ENCODE measurements at regions not wholly inside any gene's neighbourhood (a gene's known extent, or its start where the extent isn't known, plus 50 kb on each side); places are given as distances from the start of the nearest gene placed in this dataset.

GRCh38 chr9:81420024-81420423, 269.3 kb downstream of the TLE1 start:
- Histone ChIP-seq H3K9me3 (no peaks in the 10 kb centered on the region), H3K36me3 (no peaks in the 10 kb centered on the region), H3K27me3 (no peaks in the 10 kb centered on the region), H3K4me1 (no peaks in the 10 kb centered on the region), H3K9ac (ENCODE audit: low read depth in 2 of 2, low read length in 2 of 2) (no peak overlapping the region), H3K27ac (no peak overlapping the region), H3K4me3 (no peak overlapping the region)
- no peak for DNase-seq
- intact Hi-C loops (cut with DNase I): no loop called here
- TF ChIP-seq CTCF (IDR thresholded peaks at IDR 0.05): no peak

- no peak for DNase-seq
- no peak overlapping the region for H3K27ac ChIP-seq
Observed at GRCh38 chr9:81417941-81418340, 271.4 kb downstream of the TLE1 start.

GRCh38 chr9:81417299-81417675, 272.1 kb downstream of the TLE1 start:
- intact Hi-C loops (cut with DNase I): no loop called here
- H3K9ac ChIP-seq (ENCODE audit: low read depth in 2 of 2, low read length in 2 of 2): no peak overlapping the region
- no peaks in the 10 kb centered on the region for H3K9me3 ChIP-seq
- H3K27me3 ChIP-seq: no peaks in the 10 kb centered on the region
- no peak for DNase-seq
- no peak for TF ChIP-seq CTCF (IDR thresholded peaks at IDR 0.05)
- H3K27ac ChIP-seq: no peak overlapping the region
- H3K4me1 ChIP-seq: no peaks in the 10 kb centered on the region
- H3K4me3 ChIP-seq: no peak overlapping the region
- no peaks in the 10 kb centered on the region for H3K36me3 ChIP-seq

More at GRCh38 chr9:81417941-81418340, 271.4 kb downstream of the TLE1 start:
- Histone ChIP-seq H3K4me1 (no peaks in the 10 kb centered on the region), H3K4me3 (no peak overlapping the region), H3K36me3 (no peaks in the 10 kb centered on the region), H3K9ac (ENCODE audit: low read depth in 2 of 2, low read length in 2 of 2) (no peak overlapping the region), H3K9me3 (no peaks in the 10 kb centered on the region), H3K27me3 (no peaks in the 10 kb centered on the region)
- intact Hi-C loops (cut with DNase I): no loop called here
- no peak for TF ChIP-seq CTCF (IDR thresholded peaks at IDR 0.05)

GRCh38 chr9:81416476-81417298, 272.7 kb downstream of the TLE1 start:
- Histone ChIP-seq H3K27me3 (no peaks in the 10 kb centered on the region), H3K9ac (ENCODE audit: low read depth in 2 of 2, low read length in 2 of 2) (no peak overlapping the region), H3K4me3 (no peak overlapping the region), H3K9me3 (no peaks in the 10 kb centered on the region), H3K27ac (no peak overlapping the region), H3K4me1 (no peaks in the 10 kb centered on the region), H3K36me3 (no peaks in the 10 kb centered on the region)
- no peak for TF ChIP-seq CTCF (IDR thresholded peaks at IDR 0.05)
- DNase-seq: no peak
- intact Hi-C loops (cut with DNase I): no loop called here

- H3K4me3 ChIP-seq: no peak overlapping the region
- no peak for TF ChIP-seq CTCF (IDR thresholded peaks at IDR 0.05)
- no peak overlapping the region for H3K9ac ChIP-seq (ENCODE audit: low read depth in 2 of 2, low read length in 2 of 2)
- H3K9me3 ChIP-seq: no peaks in the 10 kb centered on the region
- no peaks in the 10 kb centered on the region for H3K36me3 ChIP-seq
- DNase-seq: no peak
- H3K27me3 ChIP-seq: no peaks in the 10 kb centered on the region
- intact Hi-C loops (cut with DNase I): no loop called here
- H3K4me1 ChIP-seq: no peaks in the 10 kb centered on the region
- H3K27ac ChIP-seq: no peak overlapping the region
Observed at GRCh38 chr9:81414836-81415235, 274.5 kb downstream of the TLE1 start.
